Ascending aorta (tissue), 2 donors: ENCODE measurements at regions not wholly inside any gene's neighbourhood (a gene's known extent, or its start where the extent isn't known, plus 50 kb on each side); places are given as distances from the start of the nearest gene placed in this dataset.
A peak's percentile ranks its signal among the peaks of the same experiment; 100 is the strongest.

Source experiments
- DNase-seq, 2 donors: peaks; one replicate each; pipeline ENCODE4 v3.0.0-alpha.2; 2019; ENCODE audit warnings: low spot score in 2 of 2
- H3K27ac ChIP-seq, 2 donors: fragments of 200-600 bp; sonication (generic); one replicate each; pipeline ENCODE4 v1.5.1; 2016 to 2017; ENCODE audit warnings: mild to moderate bottlenecking in 1 of 2
- H3K27me3 ChIP-seq: fragments of 200-600 bp; sonication (generic); one replicate; pipeline ENCODE4 v1.5.1; 2017
- H3K36me3 ChIP-seq, 2 donors: fragments of 200-600 bp; sonication (generic); one replicate each; pipeline ENCODE4 v1.5.1; 2016
- H3K4me1 ChIP-seq, 2 donors: fragments of 200-600 bp; sonication (generic); one replicate each; pipeline ENCODE4 v1.5.1; 2016 to 2017; ENCODE audit warnings: mild to moderate bottlenecking in 1 of 2
- H3K4me3 ChIP-seq, 2 donors: fragments of 200-600 bp; sonication (generic); one replicate each; pipeline ENCODE4 v1.5.1; 2016 to 2017; ENCODE audit warnings: mild to moderate bottlenecking in 1 of 2
- H3K9me3 ChIP-seq, 2 donors: fragments of 200-600 bp; sonication (generic); one replicate each; pipeline ENCODE4 v1.5.1; 2016
- CTCF ChIP-seq, 3 experiments: fragments of 200-600 bp in 2 of 3; fragments of 450-650 bp in 1 of 3; sonication (generic) in 2 of 3; IDR thresholded peaks; one replicate each; pipeline ENCODE4 v1.5.1; 2016 to 2019; ENCODE audit warnings: antibody characterized with exemption in 3 of 3, mild to moderate bottlenecking in 1 of 3, moderate library complexity in 1 of 3
- intact Hi-C: fragments of 100-400 bp; cut with DNase I; formaldehyde crosslinking; loops from one replicate; pipeline ENCODE4 v1.15.1; 2023

GRCh38 chr5:168042284-168043068, 249.0 kb upstream of the WWC1 start:
- H3K27ac ChIP-seq: no peak overlapping the region
- DNase-seq: no peak
- no peaks in the 10 kb centered on the region for H3K4me1 ChIP-seq
- H3K27me3 ChIP-seq: no peaks in the 10 kb centered on the region
- no peaks in the 10 kb centered on the region for H3K9me3 ChIP-seq
- no peak for TF ChIP-seq CTCF (IDR thresholded peaks at IDR 0.05)
- intact Hi-C loops: no loop called here
- H3K4me3 ChIP-seq: no peak overlapping the region
- no peaks in the 10 kb centered on the region for H3K36me3 ChIP-seq

- no peaks in the 10 kb centered on the region for H3K4me1 ChIP-seq
- H3K9me3 ChIP-seq: no peaks in the 10 kb centered on the region
- no peaks in the 10 kb centered on the region for H3K27me3 ChIP-seq
- TF ChIP-seq CTCF (IDR thresholded peaks at IDR 0.05): no peak
- H3K27ac ChIP-seq: no peak overlapping the region
- H3K4me3 ChIP-seq: no peak overlapping the region
- intact Hi-C loops: no loop called here
- DNase-seq: no peak
- no peaks in the 10 kb centered on the region for H3K36me3 ChIP-seq
These were observed 245.3 kb upstream of the WWC1 start for GRCh38 chr5:168046163-168046562.

GRCh38 chr5:168047043-168047668, 244.3 kb upstream of the WWC1 start:
- Histone ChIP-seq H3K36me3 (no peaks in the 10 kb centered on the region), H3K9me3 (no peaks in the 10 kb centered on the region), H3K4me1 (no peaks in the 10 kb centered on the region), H3K27me3 (no peaks in the 10 kb centered on the region), H3K27ac (no peak overlapping the region), H3K4me3 (no peak overlapping the region)
- intact Hi-C loops: no loop called here
- TF ChIP-seq CTCF (IDR thresholded peaks at IDR 0.05): peak in 1 of 3 experiments; percentile 12
- no peak for DNase-seq

- no peaks in the 10 kb centered on the region for H3K27me3 ChIP-seq
- H3K4me1 ChIP-seq: no peaks in the 10 kb centered on the region
- intact Hi-C loops: no loop called here
- H3K36me3 ChIP-seq: no peaks in the 10 kb centered on the region
- no peak for DNase-seq
- H3K27ac ChIP-seq: no peak overlapping the region
- TF ChIP-seq CTCF (IDR thresholded peaks at IDR 0.05): no peak
- H3K9me3 ChIP-seq: no peaks in the 10 kb centered on the region
- no peak overlapping the region for H3K4me3 ChIP-seq
These were observed 243.8 kb upstream of the WWC1 start for GRCh38 chr5:168047669-168048111.

GRCh38 chr5:168048486-168048885, 243.0 kb upstream of the WWC1 start:
- Histone ChIP-seq H3K4me1 (no peaks in the 10 kb centered on the region), H3K27ac (no peak overlapping the region), H3K4me3 (no peak overlapping the region), H3K27me3 (no peaks in the 10 kb centered on the region), H3K36me3 (no peaks in the 10 kb centered on the region), H3K9me3 (no peaks in the 10 kb centered on the region)
- intact Hi-C loops: no loop called here
- TF ChIP-seq CTCF (IDR thresholded peaks at IDR 0.05): no peak
- DNase-seq: no peak
